ENCODE measurements at regions not wholly inside any gene's neighbourhood (a gene's known extent, or its start where the extent isn't known, plus 50 kb on each side); places are given as distances from the start of the nearest gene placed in this dataset.

DNA sequence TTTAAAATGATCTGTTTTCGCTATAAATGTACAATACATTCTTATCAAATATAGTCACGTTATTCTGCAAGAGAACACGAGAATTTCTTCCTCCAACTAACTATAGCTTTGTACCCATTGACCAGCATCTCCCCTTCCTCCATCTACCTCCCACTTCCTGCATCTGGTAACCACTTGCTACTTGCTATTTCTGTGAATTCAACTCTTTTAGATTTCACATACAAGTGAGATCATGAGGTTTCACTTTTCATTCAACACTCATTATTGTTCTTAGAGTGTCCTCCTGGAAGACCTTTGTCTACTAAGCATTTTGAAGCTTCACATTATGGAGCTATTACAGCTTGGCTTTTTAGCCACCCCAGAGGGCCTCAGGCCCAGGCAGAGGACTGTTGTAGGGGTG, 741.3 kb upstream of the FZD8 start:
- H3K9me3 ChIP-seq (ENCODE audit: control insufficient read depth, insufficient read depth, low read length): no peaks in the 10 kb centered on the region
- no peak overlapping the region for H3K9ac ChIP-seq (ENCODE audit: low read depth, low read length)

DNA sequence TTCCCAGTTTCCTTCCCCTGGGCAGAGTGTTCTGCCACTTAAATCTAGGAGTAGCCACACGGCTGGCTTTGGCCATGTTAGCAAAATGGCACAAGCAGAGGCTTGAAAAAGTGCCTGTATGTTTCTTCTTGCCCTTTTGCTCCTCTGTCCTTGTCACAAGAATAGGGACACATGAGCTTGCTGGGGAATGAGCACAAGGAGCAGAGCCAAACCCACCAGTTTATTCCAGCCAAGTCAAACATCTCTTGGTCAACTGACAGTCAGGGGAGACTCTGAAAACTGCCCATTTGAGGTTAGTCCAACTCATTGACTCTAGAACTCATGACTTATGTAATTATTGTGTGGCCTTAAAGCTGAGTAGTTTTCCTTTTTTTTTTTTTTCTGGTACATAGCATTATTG, 739.7 kb upstream of the FZD8 start:
- no peaks in the 10 kb centered on the region for H3K9me3 ChIP-seq (ENCODE audit: control insufficient read depth, insufficient read depth, low read length)
- H3K36me3 ChIP-seq (ENCODE audit: insufficient read depth, low read length): no peaks in the 10 kb centered on the region
- H3K4me1 ChIP-seq (ENCODE audit: insufficient read depth, low read length): no peaks in the 10 kb centered on the region
- no peak overlapping the region for H3K9ac ChIP-seq (ENCODE audit: low read depth, low read length)

More for the DNA sequence above, 741.3 kb upstream of the FZD8 start:
- Histone ChIP-seq H3K4me1 (ENCODE audit: insufficient read depth, low read length) (no peaks in the 10 kb centered on the region), H3K36me3 (ENCODE audit: insufficient read depth, low read length) (no peaks in the 10 kb centered on the region)

DNA sequence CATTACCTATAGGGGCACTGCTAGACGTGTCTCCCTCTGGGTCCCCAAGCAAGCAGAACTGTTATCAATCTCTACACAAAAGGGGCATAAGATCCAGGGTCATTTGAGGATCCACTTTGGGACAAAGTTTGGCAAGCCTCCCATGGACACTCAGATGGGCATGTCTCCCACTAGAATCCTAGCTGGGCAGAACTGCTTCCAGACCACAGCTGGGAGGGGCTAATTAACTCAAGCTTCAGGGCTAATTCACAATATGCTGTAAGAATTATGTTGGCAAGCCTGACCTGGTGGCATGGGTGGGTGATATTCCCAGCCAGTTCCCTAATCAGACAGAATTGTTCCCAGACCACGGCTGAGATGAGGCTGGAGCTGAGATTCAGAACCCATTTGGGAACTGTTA, 738.4 kb upstream of the FZD8 start:
- no peaks in the 10 kb centered on the region for H3K4me1 ChIP-seq (ENCODE audit: insufficient read depth, low read length)
- H3K9ac ChIP-seq (ENCODE audit: low read depth, low read length): no peak overlapping the region
- H3K9me3 ChIP-seq (ENCODE audit: control insufficient read depth, insufficient read depth, low read length): no peaks in the 10 kb centered on the region
- no peaks in the 10 kb centered on the region for H3K36me3 ChIP-seq (ENCODE audit: insufficient read depth, low read length)

DNA sequence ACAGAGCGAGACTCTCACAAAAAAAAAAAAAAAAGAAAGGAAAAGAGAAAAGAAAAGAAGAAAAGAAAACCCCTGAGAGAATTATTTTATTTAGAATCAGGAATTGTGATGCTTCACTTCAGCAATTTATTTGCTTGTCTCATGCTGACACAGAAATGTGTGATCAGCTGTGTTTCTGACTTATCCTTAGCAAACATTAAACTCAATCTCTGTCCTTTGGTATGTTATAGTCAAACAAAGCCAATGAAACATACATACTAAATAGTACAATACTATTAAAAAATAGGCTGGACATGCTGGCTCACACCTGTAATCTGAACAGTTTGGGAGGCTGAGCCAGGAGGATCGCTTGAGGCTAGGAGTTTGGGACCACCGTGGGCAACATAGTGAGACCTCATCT, 733.0 kb upstream of the FZD8 start:
- Histone ChIP-seq H3K36me3 (ENCODE audit: insufficient read depth, low read length) (no peaks in the 10 kb centered on the region), H3K9ac (ENCODE audit: low read depth, low read length) (no peak overlapping the region), H3K9me3 (ENCODE audit: control insufficient read depth, insufficient read depth, low read length) (no peaks in the 10 kb centered on the region), H3K4me1 (ENCODE audit: insufficient read depth, low read length) (no peaks in the 10 kb centered on the region)

DNA sequence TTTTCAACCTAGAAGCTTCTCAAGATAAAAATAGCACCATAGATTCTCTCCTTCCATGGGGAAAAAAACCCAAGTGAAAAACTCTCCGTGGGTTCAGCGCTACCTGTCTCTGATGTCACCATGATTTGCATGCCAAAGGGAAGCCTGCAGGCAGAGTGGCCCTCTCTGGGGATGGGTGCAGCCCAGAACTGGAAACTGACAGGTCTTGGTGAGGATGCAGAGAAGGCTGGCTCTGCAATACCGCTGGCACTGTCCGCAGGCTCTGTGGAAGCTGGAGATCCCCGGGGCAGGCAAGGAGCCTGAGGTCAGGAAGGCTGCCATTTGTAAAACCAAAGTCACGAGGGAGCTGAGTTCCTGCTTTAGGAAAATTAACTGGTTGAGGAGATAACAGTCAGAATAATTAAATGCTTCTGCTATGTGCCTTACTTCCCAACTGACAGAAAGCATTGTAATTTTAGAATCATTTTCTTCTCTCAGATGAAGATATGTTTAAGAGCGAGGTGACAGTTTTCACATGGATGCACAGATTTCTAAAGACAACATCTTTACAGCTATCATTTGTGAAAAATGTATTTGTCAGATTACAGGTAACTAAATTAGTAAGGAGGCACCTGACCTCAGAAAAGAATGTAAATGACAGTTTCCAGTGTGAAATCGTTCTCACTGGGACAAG, 731.5 kb upstream of the FZD8 start:
- Histone ChIP-seq H3K9me3 (ENCODE audit: control insufficient read depth, insufficient read depth, low read length) (no peaks in the 10 kb centered on the region), H3K4me1 (ENCODE audit: insufficient read depth, low read length) (no peaks in the 10 kb centered on the region), H3K36me3 (ENCODE audit: insufficient read depth, low read length) (no peaks in the 10 kb centered on the region), H3K9ac (ENCODE audit: low read depth, low read length) (no peak overlapping the region)

DNA sequence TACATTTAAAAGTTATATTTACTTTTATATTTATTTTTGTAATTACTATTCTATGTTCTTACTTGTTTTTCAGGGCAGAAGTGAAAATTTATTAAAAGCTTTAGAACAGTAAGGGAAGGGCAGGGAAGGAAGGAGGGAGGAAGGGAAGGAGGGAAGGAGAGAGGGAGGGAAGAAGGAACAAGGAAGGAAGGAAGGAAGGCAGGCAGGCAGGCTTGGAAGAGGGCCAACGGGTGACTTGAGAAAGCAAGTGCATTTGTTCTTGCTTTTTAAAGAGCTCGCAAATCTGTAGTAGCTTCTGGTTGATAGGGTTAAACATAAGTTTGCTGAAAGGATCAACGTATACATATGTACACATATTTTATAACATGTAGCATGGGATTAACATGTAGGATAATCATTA, 725.3 kb upstream of the FZD8 start:
- no peaks in the 10 kb centered on the region for H3K9me3 ChIP-seq (ENCODE audit: control insufficient read depth, insufficient read depth, low read length)
- no peaks in the 10 kb centered on the region for H3K4me1 ChIP-seq (ENCODE audit: insufficient read depth, low read length)

DNA sequence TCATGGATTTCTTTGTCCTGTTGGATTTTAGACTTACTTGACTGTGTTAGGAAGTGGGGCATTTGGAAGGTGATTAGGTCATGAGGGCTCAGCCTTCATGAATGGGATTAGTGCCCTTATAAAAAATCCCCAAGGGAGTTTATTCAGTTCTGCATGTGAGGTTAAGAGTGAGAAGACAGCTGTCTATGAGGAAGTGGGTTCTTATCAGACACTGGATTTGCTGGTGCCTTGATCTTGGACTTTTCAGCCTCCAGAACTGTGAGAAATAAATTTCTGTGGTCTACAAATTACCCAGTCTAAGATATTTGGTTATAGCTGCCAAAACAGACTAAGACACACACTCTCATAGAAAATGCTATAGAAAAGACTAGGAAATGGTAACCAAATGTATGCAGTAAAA, 724.7 kb upstream of the FZD8 start:
- H3K36me3 ChIP-seq (ENCODE audit: insufficient read depth, low read length): no peaks in the 10 kb centered on the region
- no peaks in the 10 kb centered on the region for H3K9me3 ChIP-seq (ENCODE audit: control insufficient read depth, insufficient read depth, low read length)
- H3K9ac ChIP-seq (ENCODE audit: low read depth, low read length): no peak overlapping the region
- no peaks in the 10 kb centered on the region for H3K4me1 ChIP-seq (ENCODE audit: insufficient read depth, low read length)

More for the DNA sequence above, 725.3 kb upstream of the FZD8 start:
- Histone ChIP-seq H3K9ac (ENCODE audit: low read depth, low read length) (no peak overlapping the region), H3K36me3 (ENCODE audit: insufficient read depth, low read length) (no peaks in the 10 kb centered on the region)

DNA sequence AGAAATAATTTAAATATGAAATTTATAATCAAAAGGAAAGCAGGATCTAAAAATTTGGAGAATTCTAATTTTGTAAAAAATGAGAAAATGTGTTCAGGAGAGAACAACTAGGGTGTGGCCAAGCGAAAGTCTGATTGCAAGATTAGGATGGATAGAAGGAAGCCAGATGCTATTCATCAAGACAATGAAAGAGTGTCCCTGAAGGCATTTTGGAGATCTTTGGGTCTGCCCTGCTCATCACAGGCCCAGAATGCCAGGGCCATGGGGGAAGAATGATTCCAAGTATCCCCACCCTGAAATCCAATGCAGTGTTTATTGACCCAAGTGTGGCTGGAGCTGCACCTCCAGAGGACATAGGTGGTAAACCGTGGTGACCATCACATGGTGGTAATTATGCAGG, 724.0 kb upstream of the FZD8 start:
- no peaks in the 10 kb centered on the region for H3K9me3 ChIP-seq (ENCODE audit: control insufficient read depth, insufficient read depth, low read length)
- H3K36me3 ChIP-seq (ENCODE audit: insufficient read depth, low read length): no peaks in the 10 kb centered on the region
- H3K4me1 ChIP-seq (ENCODE audit: insufficient read depth, low read length): no peaks in the 10 kb centered on the region
- H3K9ac ChIP-seq (ENCODE audit: low read depth, low read length): no peak overlapping the region

DNA sequence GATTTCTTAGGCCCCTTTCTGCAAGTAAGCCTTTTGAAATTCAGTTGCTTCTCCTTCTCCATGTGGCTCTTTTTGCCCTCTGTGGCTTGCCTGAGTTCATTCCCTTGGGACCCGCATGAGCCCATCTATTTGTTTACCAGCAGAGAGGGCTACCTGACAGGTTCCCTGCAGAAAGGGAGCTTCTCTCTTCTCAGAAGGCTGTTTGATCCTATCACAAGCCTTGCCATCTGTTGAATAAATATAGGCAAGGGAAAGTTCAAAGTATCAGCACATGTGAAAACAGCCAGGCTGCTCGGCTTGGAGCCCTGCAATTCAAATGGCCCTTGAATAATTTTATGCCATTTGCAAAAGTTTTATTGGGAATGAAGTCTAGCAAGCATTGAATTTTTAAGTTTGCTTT, 720.2 kb upstream of the FZD8 start:
- no peaks in the 10 kb centered on the region for H3K9me3 ChIP-seq (ENCODE audit: control insufficient read depth, insufficient read depth, low read length)
- H3K4me1 ChIP-seq (ENCODE audit: insufficient read depth, low read length): no peaks in the 10 kb centered on the region
- no peak overlapping the region for H3K9ac ChIP-seq (ENCODE audit: low read depth, low read length)
- no peaks in the 10 kb centered on the region for H3K36me3 ChIP-seq (ENCODE audit: insufficient read depth, low read length)

DNA sequence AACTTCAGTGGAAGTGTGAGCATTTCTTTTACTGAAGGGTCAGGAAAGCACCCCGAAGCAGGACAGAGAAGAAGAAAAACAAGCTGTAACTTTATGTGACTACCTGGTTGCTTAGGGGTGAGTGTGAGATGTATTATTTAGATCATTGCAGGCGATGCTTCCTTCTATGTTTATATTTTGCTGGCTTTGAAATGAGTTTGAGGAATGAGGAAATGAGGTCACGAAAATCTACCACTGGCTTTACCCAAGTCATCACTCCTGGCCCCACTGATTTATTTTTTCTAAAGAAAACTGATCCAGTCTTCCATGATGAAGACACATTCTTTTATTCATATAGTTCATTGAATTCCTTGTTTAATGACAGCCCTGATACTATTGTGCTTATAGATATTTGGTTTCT, 716.6 kb upstream of the FZD8 start:
- H3K9ac ChIP-seq (ENCODE audit: low read depth, low read length): no peak overlapping the region
- H3K9me3 ChIP-seq (ENCODE audit: control insufficient read depth, insufficient read depth, low read length): no peaks in the 10 kb centered on the region
- no peaks in the 10 kb centered on the region for H3K36me3 ChIP-seq (ENCODE audit: insufficient read depth, low read length)
- no peaks in the 10 kb centered on the region for H3K4me1 ChIP-seq (ENCODE audit: insufficient read depth, low read length)

DNA sequence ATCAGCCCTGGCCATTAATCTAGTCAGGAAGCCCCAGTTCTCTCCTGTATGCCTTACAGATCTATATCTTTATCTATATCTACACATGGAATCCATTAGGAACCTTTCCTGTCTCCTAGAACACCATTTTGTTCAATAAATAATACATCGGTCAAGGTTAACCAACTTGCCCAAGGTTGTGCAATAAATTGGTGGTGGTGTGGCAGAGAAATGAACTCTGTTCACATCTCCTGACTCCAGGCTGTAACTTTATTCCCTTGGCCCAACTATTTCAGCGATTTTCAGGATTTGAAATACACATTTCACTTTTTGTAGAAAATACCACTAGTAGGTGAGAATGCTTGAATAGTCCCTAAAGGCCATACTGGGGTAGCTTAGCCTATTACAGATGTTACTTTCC, 712.5 kb upstream of the FZD8 start:
- no peak overlapping the region for H3K9ac ChIP-seq (ENCODE audit: low read depth, low read length)
- H3K4me1 ChIP-seq (ENCODE audit: insufficient read depth, low read length): no peaks in the 10 kb centered on the region
- no peaks in the 10 kb centered on the region for H3K36me3 ChIP-seq (ENCODE audit: insufficient read depth, low read length)
- H3K9me3 ChIP-seq (ENCODE audit: control insufficient read depth, insufficient read depth, low read length): no peaks in the 10 kb centered on the region

DNA sequence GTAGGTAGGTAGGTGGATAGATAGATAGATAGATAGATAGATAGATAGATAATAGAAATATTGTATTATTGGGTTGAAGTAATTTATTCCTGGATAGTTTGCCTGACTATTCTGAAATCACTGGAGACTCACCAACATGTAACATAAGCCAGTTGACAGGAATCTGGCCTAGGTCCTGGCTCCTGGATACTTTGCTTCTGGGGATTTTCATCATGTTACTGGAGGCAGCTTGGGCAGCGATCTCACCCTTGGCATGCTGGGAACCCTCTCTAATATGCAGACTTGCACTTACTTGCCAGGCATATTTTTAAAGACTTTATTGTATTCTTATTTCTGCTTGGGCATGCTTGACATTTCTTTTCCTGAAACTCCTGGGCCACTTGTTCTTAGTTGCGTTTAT, 709.1 kb upstream of the FZD8 start:
- H3K4me1 ChIP-seq (ENCODE audit: insufficient read depth, low read length): no peaks in the 10 kb centered on the region
- no peaks in the 10 kb centered on the region for H3K9me3 ChIP-seq (ENCODE audit: control insufficient read depth, insufficient read depth, low read length)
- no peaks in the 10 kb centered on the region for H3K36me3 ChIP-seq (ENCODE audit: insufficient read depth, low read length)
- no peak overlapping the region for H3K9ac ChIP-seq (ENCODE audit: low read depth, low read length)

DNA sequence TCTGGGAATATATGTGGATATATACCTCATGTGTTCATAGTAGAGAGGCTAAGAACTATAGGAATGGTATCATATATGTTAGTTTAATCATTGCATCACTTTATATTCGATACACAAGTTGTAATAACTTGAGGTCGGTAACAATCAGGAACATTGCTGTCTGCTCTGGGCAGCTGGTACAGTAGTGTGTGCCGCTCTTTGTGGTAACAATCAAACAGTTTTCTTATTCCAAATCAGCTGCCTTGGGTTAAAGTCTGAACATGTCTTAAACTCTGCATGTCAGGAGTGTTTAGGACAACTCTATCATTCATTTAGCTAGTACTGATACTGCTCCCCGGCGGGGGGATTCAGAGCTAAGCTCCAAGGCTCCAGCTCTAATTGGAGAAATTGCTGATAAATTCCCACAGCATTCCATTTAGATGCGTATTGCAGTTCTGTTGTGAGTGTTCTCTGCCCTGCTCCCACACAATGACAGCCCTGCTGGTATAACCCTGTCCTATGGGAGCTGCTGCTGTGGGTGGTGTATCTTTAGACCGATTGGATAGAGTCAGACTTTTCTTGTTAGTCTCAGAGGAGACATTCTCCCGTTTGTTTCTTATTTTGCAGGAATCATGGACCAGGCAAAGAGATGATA, 707.5 kb upstream of the FZD8 start:
- Histone ChIP-seq H3K9me3 (ENCODE audit: control insufficient read depth, insufficient read depth, low read length) (no peaks in the 10 kb centered on the region), H3K9ac (ENCODE audit: low read depth, low read length) (no peak overlapping the region), H3K4me1 (ENCODE audit: insufficient read depth, low read length) (no peaks in the 10 kb centered on the region), H3K36me3 (ENCODE audit: insufficient read depth, low read length) (no peaks in the 10 kb centered on the region)

DNA sequence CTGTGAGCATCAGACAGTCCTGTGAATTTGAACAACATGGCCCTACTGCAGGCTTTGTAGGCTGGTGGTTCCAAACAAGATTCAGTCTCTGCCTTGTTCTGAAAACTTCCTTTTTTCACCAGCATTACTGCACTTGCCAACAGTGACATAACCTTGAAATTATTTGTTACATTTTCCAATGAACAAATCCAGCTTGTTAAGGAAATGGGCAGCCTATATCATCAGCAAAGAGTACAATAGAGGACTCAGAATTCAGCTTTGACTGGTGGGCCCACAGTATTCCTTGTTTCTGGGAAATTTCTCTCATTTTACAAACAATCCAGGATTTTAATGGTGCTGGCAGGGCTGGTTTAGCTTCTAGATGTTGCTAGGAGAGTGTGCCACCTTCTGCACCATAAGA, 703.7 kb upstream of the FZD8 start:
- no peak overlapping the region for H3K9ac ChIP-seq (ENCODE audit: low read depth, low read length)
- no peaks in the 10 kb centered on the region for H3K36me3 ChIP-seq (ENCODE audit: insufficient read depth, low read length)
- no peaks in the 10 kb centered on the region for H3K4me1 ChIP-seq (ENCODE audit: insufficient read depth, low read length)
- no peaks in the 10 kb centered on the region for H3K9me3 ChIP-seq (ENCODE audit: control insufficient read depth, insufficient read depth, low read length)

DNA sequence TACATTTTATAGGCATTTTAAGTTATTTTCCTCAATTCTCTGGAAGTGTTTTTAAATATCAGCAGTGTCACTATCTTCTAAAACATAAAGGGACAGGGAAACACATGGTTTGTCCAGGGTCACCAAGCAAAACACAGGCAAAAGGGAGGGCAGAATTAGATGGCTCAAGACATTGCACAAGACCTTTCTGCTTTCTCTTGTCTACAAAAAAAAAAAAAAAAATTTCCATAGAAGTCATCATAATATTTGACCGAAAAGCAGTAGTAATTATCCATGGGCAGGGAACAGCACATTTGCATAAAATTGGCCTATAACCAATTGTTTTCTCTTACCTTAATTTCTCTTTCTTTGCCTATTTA, 703.1 kb upstream of the FZD8 start:
- Histone ChIP-seq H3K9ac (ENCODE audit: low read depth, low read length) (no peak overlapping the region), H3K36me3 (ENCODE audit: insufficient read depth, low read length) (no peaks in the 10 kb centered on the region), H3K9me3 (ENCODE audit: control insufficient read depth, insufficient read depth, low read length) (no peaks in the 10 kb centered on the region), H3K4me1 (ENCODE audit: insufficient read depth, low read length) (no peaks in the 10 kb centered on the region)
